SK-N-DZ (cell line): ENCODE measurements at regions not wholly inside any gene's neighbourhood (a gene's known extent, or its start where the extent isn't known, plus 50 kb on each side); places are given as distances from the start of the nearest gene placed in this dataset.

ENCODE experiments used
- DNase-seq: peaks from one replicate; pipeline ENCODE4 v3.0.0-alpha.2; 2015; ENCODE audit warnings: low spot score

DNA sequence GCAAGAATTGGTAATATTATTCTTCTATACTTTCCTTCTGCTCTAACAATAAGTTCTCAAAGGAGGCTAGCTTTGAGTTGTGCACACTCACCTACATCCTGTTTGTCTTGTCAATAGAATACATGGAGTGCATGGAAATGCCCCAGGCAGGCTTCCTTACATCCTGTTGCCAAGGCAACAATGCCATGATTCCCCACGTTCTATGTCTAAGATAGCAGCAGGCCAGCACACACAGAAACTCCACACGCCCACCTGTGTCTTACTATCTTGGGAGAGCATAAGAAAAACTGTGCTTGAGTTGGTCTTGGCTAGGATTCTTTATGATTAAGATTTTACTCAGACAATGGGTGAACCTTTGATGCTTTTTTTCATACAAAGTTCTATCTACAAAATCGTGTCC is 379.2 kb downstream of the AASDHPPT start:
- DNase-seq, result no peak

GRCh38 chr11:106457727-106458126 is 380.3 kb downstream of the AASDHPPT start:
- no peak for DNase-seq

- DNase-seq, result no peak
Measured at GRCh38 chr11:106459135-106459534, 381.7 kb downstream of the AASDHPPT start.

DNA sequence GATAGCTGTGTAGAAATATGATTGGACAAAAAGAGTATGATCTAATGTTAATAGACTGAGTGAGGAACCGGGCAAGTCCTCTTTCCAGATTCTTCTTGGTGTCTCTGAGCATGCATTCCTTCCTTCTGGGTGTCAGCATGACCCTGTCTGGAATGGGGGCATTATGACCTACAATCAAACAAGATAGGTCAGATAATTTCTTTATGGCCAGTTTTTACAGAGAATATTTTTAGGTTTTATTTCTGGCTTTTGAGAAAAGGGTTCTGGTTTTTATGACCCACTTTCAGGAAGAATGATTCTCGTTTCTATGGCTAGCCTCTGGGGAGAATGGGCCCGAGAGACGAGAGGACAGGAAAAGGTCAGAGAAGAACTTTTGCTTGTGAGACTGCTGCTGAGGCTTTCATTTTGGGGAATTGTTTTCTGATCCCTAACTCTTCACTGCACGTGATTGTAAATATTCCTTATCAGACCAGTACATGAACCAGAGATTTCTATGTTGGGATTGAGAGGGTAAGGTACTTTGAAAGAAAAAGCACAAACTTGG is 383.8 kb downstream of the AASDHPPT start:
- DNase-seq, result no peak

DNA sequence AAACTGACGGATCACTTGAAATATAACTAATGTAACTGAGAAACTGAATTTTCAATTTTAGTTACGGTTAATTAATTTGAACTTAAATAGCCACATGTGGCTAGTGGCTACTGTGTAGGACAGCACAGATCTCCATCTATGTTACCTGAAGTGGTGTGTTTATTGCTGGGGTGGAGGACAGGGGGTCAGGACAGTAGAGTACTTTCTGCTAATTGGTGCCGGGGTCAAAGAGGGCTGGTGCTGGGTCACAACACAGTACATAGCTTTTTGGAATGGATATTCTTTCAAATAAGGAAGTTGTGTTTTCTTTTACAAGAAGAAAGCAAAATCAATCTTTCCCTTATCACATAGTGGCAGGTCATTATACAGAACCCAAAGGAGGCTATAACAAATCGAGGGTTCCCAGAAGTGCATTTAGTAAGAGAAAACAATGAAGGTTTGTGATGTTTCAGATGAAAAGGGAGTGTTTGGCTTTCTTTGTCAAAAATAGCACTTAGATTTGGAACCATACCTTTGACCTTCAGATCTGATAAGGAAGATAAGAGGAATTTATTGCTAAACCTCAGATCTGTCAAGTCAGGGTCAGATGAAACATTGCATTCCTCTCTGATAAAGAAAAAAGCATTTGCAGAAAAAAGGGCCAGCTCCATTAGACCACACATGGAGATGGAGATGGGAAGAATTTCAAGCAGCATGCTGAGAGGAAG is 384.5 kb downstream of the AASDHPPT start:
- DNase-seq, result peak; percentile 17

- no peak for DNase-seq
Measured at GRCh38 chr11:106463154-106463553, 385.7 kb downstream of the AASDHPPT start.

GRCh38 chr11:106463796-106464201 is 386.3 kb downstream of the AASDHPPT start:
- no peak for DNase-seq

DNA sequence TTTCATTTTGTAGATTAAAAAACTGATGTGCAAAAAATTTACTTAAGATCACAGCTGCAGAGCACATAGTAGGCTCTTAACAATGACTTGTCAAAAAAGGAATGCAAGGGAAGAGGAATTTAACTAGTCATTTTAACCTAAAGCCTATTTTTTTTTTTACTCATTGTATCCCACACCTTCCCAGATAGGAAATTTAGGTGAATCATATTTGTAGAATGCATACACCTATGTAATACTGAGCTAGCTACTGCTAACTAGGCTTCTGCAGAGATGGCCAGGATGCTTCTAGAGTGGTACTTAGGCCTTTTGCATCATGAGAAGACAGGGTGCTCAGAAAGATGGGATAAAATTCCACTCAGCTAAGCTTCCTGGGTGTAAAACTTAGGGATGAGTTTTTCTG is 387.3 kb downstream of the AASDHPPT start:
- DNase-seq, result no peak

- DNase-seq, result no peak
Measured at GRCh38 chr11:106466521-106467080, 389.1 kb downstream of the AASDHPPT start.

DNA sequence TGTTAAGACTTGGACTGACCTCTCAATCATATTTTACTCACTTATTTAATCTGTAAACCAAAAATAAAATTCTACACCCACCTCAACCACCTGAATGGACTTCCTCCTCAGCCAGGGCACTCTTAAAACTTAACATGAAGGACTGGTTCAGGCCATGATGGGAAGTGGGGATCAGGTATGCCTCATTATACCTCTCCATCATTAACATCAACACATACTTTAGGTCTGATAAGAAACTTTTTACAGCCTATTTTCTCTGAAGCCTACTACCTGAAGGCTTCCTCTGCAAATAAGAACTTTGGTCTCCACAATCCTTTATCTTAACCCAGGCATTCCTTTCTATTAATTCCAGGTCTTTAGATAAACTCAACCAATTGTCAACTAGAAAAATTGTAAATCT is 390.0 kb downstream of the AASDHPPT start:
- no peak for DNase-seq

DNA sequence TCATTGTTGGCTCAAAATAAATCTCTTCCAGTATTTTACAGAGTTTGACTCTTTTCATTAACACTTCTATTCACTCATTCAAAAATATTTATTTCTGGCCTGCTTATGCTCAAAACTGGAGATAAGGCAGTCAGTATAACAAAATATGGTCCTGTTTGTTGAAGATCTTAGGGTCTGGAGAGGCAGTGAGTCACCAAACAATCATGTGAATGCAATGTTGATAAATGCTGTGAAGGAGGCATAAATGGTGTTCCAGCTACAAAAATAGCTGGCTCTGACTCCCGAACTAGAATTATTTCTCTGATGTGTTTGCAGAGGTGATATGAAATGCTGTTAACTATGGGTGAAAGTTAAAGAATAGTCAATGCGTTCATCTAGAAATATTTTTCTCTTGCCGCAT is 390.6 kb downstream of the AASDHPPT start:
- DNase-seq, result no peak

DNA sequence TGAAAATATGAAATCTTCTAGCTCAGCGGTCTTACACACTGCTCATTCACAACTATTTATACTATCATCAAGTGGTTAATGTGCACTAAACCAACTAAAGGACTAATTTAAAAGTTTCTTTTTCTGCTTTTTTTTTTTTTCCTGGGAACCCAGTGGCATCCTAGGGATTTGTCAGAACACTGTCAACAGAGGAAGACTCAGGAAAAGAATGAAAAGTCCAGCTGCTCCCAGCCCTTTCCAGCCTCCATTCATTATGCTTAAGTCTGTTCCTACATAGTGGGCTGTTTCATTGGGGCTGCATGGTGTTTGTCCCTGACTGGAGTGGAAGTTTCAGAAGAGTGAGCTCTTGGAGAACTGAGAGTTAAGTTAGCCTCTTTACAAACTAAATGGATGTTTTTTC is 391.1 kb downstream of the AASDHPPT start:
- DNase-seq, result no peak

GRCh38 chr11:106470230-106470629 is 392.8 kb downstream of the AASDHPPT start:
- no peak for DNase-seq

DNA sequence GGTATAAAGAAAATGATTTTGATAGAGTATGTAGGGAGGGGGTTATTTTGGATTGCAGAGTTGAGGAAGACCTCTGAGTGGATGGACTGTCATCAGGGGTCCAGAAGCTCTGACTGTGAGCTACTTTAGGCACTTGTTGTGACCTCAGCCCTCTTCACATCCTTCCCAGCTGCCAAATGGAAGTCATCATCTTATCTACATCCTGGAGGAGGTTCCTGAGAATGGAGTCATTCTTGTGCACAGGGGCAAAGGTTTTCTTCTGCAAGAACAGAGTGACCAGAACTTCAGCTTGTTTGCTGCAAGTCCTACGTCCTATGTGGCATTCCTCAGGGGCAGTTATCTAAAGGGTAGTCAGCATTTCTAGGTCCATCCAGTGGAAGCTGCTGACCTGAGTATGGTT is 393.8 kb downstream of the AASDHPPT start:
- DNase-seq, result no peak

DNA sequence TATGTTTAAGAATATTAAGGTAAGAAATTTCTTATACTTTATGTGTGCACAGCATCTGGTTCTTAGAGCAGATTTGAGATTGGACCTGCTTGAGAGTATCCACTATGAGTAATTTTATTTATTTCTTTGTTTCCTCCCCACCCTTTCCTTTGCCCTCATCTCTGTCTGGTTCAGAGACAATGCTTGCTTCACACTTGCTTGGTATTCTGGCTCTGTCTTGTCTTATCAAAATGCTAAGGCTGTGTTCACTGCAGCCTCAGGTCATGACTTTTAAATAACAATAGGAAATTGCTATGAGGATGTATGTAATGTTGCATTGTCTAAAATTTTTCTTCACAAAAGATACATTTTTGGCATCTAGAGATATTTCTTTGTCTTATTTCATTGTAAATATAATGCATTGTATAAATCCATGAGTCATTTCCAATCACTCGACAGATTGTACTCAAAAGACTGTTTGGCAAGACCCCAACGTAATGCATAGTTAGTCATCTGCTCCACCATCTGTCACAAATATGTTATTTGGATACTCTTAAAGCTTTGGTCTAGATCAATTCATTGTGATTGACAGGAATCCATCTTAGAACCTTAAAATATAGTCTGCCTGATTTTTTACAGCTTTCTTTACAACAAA is 395.7 kb downstream of the AASDHPPT start:
- DNase-seq, result no peak

DNA sequence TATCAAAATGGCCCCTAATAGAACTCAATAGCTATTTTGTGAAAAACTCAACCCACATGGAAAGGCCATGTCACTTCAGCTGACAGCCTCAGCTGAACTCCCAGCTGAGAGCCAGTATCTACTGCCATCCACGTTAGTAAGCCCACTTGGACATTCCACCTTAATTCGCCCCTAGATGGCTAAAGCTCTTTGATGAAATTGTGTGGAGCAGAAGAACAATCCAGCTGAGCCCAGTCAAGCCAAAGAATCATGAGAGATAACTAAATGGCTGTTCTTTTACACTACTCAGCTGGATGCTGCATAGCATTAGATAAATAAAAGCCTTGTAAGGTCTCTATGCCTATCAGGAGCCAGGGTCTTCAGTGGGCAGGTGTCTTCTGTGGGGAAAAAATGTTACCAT is 396.8 kb downstream of the AASDHPPT start:
- DNase-seq, result no peak

GRCh38 chr11:106475181-106475580 is 397.7 kb downstream of the AASDHPPT start:
- DNase-seq, result no peak

DNA sequence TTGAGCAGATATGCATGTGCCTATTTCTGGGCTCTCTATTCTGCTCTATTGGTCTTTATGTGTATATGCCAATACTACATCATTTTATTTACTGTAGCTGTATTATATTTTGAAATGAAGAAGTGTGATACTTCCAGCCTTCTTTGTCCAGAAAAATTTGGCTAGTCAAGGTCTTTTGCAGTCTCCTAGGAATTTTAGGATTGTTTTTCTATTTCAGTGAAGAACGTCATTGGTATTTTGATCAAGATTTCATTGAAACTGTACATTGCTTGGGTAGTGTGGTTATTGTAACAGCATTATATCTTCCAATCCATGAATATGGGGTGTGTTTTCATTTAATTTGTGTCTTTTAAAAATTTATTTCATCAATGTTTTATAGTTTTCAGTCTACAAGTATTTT is 400.3 kb downstream of the AASDHPPT start:
- DNase-seq, result no peak

DNA sequence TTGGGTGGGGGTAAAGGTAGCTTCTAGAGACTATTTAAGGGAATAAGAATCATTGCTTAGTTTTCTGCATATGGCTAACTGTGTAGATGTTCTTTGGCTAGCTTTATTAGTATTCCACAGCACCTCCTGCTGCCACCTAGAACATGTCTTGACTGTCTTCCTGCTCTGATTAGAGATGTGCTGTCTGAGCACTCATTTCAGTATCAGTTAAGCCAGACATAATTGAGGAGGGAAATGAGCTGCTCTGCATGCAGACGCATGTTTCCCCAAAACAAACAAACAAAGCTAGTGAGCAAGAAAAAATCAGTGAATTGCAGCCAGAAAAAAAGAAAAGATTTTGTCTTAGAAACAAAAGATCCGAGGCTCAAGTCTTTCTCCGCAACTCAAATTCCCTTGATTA is 402.2 kb downstream of the AASDHPPT start:
- DNase-seq, result no peak

GRCh38 chr11:106480581-106481190 is 403.2 kb downstream of the AASDHPPT start:
- no peak for DNase-seq

GRCh38 chr11:106482917-106483785 is 405.7 kb downstream of the AASDHPPT start:
- no peak for DNase-seq

DNA sequence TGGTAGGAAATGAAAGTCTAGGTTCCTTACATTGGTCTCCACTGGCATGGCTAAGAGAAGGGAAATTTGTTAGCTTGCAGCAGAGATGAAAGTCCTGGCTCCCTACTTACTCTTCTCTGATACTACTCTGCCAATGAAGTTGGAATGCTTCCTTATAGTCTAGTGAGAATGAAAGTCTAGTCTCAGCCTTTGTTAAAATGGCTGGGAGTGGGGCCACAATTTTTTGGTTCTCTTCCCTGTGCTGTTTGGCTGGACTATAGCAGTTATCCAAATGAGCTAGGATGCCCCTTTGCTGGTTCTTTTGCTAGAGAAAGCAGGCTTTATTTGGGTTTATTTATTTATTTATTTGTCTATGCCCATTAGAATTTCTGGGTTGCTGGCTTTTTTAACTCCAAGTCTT is 414.3 kb downstream of the AASDHPPT start:
- DNase-seq, result no peak
